Nephron (organoid): ENCODE measurements at regions not wholly inside any gene's neighbourhood (a gene's known extent, or its start where the extent isn't known, plus 50 kb on each side); places are given as distances from the start of the nearest gene placed in this dataset.

Experiments
- H3K27ac Mint-ChIP-seq, 3 experiments: 2 replicates each; pipeline ENCODE4 v1.8.0; 2020; ENCODE audit warnings: mixed read lengths in 3 of 3, mild to moderate bottlenecking in 2 of 3, moderate library complexity in 1 of 3
- H3K27me3 Mint-ChIP-seq: 2 replicates; pipeline ENCODE4 v1.8.0; 2021; ENCODE audit warnings: low read depth, mild to moderate bottlenecking, moderate library complexity, mixed read lengths
- H3K36me3 Mint-ChIP-seq: 2 replicates; pipeline ENCODE4 v1.8.0; 2020; ENCODE audit warnings: low read depth, mixed read lengths
- H3K4me1 Mint-ChIP-seq: 2 replicates; pipeline ENCODE4 v1.8.0; 2020; ENCODE audit warnings: mixed read lengths
- H3K4me3 Mint-ChIP-seq, 3 experiments: 2 replicates each; pipeline ENCODE4 v1.8.0; 2020; ENCODE audit warnings: mild to moderate bottlenecking in 3 of 3, mixed read lengths in 3 of 3, moderate library complexity in 2 of 3
- H3K9me3 Mint-ChIP-seq: 2 replicates; pipeline ENCODE4 v1.8.0; 2020; ENCODE audit warnings: mixed read lengths
- TF ChIP-seq, protein P1 (sequence below), 3 experiments: fragments of 200-600 bp; sonication (generic); IDR thresholded peaks; one replicate each; pipeline ENCODE4 v1.5.0; 2021; ENCODE audit warnings: antibody characterized with exemption in 3 of 3; ENCODE audit not compliant: unreplicated experiment in 3 of 3

GRCh38 chr10:62511238-62511637 lies 137.1 kb downstream of the ZNF365 start:
- Mint-ChIP-seq H3K36me3 (no peaks in the 10 kb centered on the region), H3K27ac (no peak overlapping the region), H3K4me3 (no peak overlapping the region), H3K27me3 (peaks cover 4% of the 10 kb centered on the region), H3K9me3 (no peaks in the 10 kb centered on the region), H3K4me1 (no peaks in the 10 kb centered on the region)
- TF ChIP-seq, protein P1, sequence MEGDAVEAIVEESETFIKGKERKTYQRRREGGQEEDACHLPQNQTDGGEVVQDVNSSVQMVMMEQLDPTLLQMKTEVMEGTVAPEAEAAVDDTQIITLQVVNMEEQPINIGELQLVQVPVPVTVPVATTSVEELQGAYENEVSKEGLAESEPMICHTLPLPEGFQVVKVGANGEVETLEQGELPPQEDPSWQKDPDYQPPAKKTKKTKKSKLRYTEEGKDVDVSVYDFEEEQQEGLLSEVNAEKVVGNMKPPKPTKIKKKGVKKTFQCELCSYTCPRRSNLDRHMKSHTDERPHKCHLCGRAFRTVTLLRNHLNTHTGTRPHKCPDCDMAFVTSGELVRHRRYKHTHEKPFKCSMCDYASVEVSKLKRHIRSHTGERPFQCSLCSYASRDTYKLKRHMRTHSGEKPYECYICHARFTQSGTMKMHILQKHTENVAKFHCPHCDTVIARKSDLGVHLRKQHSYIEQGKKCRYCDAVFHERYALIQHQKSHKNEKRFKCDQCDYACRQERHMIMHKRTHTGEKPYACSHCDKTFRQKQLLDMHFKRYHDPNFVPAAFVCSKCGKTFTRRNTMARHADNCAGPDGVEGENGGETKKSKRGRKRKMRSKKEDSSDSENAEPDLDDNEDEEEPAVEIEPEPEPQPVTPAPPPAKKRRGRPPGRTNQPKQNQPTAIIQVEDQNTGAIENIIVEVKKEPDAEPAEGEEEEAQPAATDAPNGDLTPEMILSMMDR (IDR thresholded peaks at IDR 0.05; ENCODE audit: unreplicated experiment in 3 of 3), result no peak

DNA sequence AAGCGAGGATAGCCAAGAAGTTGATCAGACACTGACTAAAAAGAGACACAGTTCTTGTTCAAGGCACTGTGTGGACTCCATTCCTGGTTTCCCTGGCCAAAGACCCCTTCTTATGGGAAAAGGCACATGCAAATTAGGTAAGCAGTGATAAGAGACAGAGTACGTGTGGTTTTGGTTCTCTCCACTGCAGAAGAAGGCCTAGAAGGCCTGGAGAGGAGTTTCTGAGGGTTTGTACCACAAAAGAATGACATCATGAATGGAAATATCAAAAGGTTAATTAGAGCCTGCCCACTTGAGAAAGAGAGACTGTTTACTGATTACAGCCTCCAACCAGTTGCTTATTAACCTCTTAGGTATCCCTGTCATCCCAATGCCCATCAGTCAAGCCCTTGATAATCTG lies 137.5 kb downstream of the ZNF365 start:
- Mint-ChIP-seq H3K4me3 (no peak overlapping the region), H3K27me3 (peaks cover 4% of the 10 kb centered on the region), H3K4me1 (no peaks in the 10 kb centered on the region), H3K9me3 (no peaks in the 10 kb centered on the region), H3K36me3 (no peaks in the 10 kb centered on the region), H3K27ac (no peak overlapping the region)
- TF ChIP-seq, protein P1 (IDR thresholded peaks at IDR 0.05; ENCODE audit: unreplicated experiment in 3 of 3), result no peak

- TF ChIP-seq, protein P1 (IDR thresholded peaks at IDR 0.05; ENCODE audit: unreplicated experiment in 3 of 3), result no peak
- Mint-ChIP-seq H3K4me3 (no peak overlapping the region), H3K27ac (no peak overlapping the region), H3K9me3 (no peaks in the 10 kb centered on the region), H3K4me1 (peaks cover 5% of the 10 kb centered on the region), H3K27me3 (peaks cover 4% of the 10 kb centered on the region), H3K36me3 (no peaks in the 10 kb centered on the region)
Measured at GRCh38 chr10:62512732-62513475, 138.7 kb downstream of the ZNF365 start.

GRCh38 chr10:62514079-62514693 lies 140.0 kb downstream of the ZNF365 start:
- H3K4me3 Mint-ChIP-seq, result no peak overlapping the region
- H3K27me3 Mint-ChIP-seq, result peaks cover 4% of the 10 kb centered on the region
- no peak overlapping the region for H3K27ac Mint-ChIP-seq
- H3K9me3 Mint-ChIP-seq, result no peaks in the 10 kb centered on the region
- H3K36me3 Mint-ChIP-seq, result no peaks in the 10 kb centered on the region
- TF ChIP-seq, protein P1 (IDR thresholded peaks at IDR 0.05; ENCODE audit: unreplicated experiment in 3 of 3), result no peak
- peaks cover 8% of the 10 kb centered on the region for H3K4me1 Mint-ChIP-seq

- no peak overlapping the region for H3K27ac Mint-ChIP-seq
- no peak overlapping the region for H3K4me3 Mint-ChIP-seq
- H3K27me3 Mint-ChIP-seq, result peaks cover 4% of the 10 kb centered on the region
- H3K9me3 Mint-ChIP-seq, result peaks cover 3% of the 10 kb centered on the region
- no peaks in the 10 kb centered on the region for H3K36me3 Mint-ChIP-seq
- TF ChIP-seq, protein P1 (IDR thresholded peaks at IDR 0.05; ENCODE audit: unreplicated experiment in 3 of 3), result no peak
- peaks cover 8% of the 10 kb centered on the region for H3K4me1 Mint-ChIP-seq
Measured at GRCh38 chr10:62517252-62517651, 143.1 kb downstream of the ZNF365 start.
